ENCODE measurements at regions not wholly inside any gene's neighbourhood (a gene's known extent, or its start where the extent isn't known, plus 50 kb on each side); places are given as distances from the start of the nearest gene placed in this dataset.

GRCh38 chr20:52542131-52542530, 350.6 kb upstream of the ZFP64 start:
- no peak for DNase-seq

DNA sequence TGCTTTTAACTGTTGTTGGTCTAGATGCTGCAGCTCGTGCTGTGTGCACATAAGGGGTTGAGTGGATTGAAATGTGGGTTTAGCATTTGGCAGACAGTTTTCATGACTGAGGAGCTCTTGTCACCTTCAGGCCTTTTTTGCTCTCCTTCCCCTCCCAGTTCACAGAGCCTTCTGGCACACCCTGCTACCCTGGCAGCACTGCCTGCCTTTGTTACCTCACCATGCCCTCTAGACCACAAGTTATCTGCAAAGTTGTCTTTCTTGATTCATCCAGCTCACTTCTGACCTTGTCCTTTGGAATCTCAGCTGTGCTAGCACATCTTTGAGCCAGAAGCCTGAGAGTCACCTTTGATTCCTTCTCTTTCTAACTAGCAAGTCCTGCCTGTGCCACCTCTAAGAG, 348.9 kb upstream of the ZFP64 start:
- DNase-seq, result no peak

DNA sequence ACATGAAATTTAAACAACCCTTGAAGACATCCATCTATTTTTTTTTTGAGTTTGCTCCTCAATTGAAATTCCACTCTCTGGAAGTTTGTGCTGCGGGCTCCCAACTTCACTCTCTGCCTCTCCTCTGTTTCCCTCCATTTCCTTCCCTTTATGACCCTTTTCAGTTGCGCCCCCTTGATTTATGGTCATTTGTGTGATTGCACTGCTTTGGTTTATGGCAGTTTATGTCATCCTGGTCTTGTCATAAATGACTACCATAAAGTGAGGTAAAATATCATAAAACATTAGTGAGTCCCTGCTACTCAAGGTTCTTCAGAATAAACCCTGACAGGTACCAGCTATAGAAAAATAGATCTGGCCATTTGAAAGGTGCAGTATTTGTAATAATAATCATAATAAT, 348.3 kb upstream of the ZFP64 start:
- DNase-seq, result no peak

DNA sequence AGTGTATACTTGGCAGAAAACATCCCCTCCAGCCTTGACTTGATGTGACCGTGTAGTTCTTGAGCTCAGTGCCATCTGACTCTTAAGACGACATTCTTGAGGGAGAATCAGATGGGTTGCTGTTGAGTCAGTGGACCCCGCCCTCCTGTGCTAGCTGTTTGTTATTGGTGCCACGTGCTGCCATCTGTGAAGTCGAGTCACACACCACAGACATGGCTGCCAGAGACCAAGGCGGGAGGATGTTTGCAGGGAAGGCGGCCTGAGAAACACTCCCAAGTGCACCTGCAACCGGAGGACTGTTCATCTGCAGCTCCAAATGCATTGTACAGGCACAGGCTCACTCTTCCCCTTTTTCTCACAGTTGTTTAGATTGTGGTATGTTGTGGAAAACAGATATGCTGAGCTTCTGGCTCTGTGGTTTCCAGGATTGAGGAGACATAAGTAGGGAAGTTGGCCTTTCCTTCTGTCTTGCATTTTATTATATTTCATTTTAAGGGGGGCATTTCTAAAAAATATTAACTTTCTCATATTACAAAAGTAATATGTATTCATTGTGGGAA, 345.3 kb upstream of the ZFP64 start:
- DNase-seq, result no peak

DNA sequence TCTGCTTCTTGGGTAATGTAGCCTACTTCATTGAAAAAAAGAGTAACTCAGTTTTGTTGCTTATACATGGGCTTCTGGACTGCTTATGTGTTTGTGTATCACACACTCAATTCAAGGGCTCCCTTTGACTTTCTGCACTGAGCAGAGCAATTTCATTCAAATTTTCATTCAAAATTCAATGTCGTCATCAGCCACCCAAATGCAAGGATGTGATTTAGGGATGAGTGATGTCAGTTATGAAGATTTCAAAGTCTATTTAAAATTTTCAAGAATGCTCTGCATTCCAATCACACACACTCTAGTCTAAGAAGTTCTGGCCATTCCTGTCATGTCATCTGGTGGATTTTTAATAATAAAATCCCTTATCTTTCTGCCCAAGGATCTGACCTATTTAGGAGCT, 344.5 kb upstream of the ZFP64 start:
- no peak for DNase-seq

- no peak for DNase-seq
Observed at GRCh38 chr20:52534616-52535015, 343.0 kb upstream of the ZFP64 start.

DNA sequence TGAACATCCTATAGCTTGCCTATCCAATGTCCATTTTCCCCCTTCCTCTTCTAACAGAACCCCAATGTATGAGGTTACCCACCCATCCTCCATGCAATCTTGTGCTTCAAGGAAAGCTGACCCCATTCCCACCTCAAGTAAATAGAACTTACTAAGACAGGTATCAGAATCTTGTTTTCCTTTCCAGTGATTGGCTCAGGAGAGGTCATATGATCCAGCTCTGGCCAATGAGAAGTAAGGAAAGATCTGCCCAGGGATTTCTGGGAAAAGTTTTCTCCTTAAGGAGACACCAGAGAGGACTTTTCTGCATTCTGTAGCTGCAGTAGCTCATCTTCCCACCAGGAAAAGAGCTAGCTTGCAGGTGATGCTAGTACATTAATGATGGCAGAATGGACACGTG, 341.8 kb upstream of the ZFP64 start:
- no peak for DNase-seq

DNA sequence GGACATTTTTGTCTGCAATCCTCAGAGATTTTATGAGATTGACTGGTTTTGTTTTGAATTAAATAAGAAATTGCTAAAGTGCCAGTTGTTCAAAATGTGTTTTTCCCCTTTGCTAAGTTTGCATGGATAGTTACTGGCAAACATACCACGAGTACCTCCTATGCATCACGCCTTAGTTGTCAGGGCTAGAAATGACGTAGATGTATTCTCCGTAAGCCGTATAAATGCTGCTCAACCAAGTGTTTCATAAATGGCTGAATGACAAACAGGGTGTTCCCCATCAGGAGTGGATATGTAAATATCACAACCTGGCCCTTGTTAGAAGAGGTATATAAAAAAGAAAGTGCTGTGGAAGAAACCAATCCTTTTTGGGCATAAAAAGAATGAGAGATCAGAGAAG, 341.1 kb upstream of the ZFP64 start:
- DNase-seq, result no peak

GRCh38 chr20:52530571-52530970, 339.0 kb upstream of the ZFP64 start:
- no peak for DNase-seq

DNA sequence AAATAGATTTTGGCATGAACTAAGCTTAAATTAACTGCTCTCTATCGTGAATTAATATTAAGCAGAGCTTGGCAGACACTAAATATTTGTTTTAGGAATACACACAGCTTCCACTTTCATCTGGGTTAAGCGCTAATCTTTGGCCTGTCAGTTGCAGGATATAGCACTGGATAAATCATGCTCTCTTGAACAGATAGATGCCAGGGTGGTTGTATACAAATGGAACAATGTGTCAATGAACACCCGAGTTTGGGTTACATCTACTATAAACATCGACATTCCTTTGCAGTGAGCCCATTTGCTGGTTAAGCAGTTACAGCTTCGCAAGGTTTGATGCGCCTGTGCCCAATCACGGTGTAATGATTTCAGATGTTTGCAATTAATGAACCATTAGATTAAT, 338.2 kb upstream of the ZFP64 start:
- DNase-seq, result no peak

DNA sequence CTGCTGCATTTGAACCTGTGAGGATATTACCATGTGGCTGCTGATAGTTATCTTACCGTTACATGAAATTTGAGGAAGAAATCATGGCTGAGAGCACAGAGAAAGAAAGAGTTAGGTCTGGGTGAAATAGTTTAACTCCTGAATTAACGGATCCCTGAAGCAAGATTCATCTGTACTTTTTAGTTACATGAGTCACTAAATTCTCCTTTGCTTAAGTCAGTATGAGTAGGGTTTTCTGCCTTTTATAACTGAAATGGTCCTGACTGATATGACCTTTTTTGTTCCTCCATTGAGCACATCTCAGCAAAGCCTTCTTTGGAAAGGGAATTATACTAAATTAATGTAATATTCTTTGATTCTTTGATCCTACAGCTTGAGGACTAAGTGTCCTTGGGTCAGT, 333.3 kb upstream of the ZFP64 start:
- no peak for DNase-seq

GRCh38 chr20:52518735-52519134, 327.2 kb upstream of the ZFP64 start:
- DNase-seq, result no peak

- DNase-seq, result no peak
Observed at GRCh38 chr20:52515877-52516276, 324.3 kb upstream of the ZFP64 start.

DNA sequence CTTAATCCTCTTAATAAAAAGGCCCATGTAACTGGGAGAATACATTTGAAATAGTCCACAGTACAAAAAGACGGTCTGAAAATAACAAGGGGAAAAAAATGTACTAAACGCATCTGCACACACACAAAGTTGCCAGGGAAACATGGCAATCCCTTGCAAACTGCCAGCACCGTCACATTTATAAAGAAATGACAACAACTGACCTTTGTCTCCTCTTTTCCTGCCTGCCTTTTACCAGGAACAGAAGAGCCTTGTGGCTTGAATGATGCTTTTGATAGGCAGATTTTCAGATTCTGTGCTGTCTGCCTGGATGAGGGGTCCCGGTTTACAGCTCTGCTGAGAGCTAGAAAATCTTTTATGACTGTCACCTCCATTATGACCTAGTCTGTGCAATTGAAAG, 308.6 kb upstream of the ZFP64 start:
- no peak for DNase-seq

DNA sequence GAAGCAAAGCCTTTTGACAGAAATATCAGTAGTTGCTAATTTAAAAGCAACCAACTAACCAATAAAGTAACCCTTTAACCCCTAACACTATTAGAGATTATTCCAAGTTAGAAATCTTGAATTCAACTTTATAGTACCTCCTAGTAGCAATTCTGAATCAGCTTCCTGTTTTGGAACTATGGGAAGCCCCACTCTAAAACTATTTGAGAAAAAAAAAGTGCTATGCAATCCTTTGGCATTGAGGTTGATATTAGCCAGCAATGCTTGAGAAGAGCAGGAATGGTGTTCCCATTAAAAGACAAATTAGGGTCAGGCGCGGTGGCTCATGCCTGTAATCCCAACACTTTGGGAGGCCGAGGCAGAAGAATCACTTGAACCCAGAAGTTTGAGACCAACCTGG, 306.2 kb upstream of the ZFP64 start:
- DNase-seq, result no peak

GRCh38 chr20:52496191-52496590, 304.6 kb upstream of the ZFP64 start:
- no peak for DNase-seq

DNA sequence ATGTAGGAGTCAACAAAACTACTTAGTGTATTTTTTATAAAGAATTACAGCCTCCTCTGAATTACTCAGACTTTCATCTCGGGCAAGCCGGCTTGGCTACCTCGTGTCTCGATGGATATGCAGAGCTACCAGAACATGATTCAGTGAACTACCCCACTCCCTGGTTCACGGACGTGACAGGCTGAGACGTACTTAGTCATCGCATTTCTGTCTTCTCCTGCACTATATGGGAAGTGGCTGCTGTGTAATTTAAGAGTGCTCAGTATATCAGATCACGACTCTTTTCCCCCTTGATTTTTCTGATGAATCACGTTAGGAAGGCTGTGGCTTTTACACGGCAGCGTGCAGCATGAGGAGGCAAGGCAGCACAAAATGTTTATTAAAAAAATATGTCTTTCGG, 302.7 kb upstream of the ZFP64 start:
- DNase-seq, result peak in 1 of 5 experiments; percentile 11

- DNase-seq, result no peak
Observed at GRCh38 chr20:52493171-52493721, 301.7 kb upstream of the ZFP64 start.

- no peak for DNase-seq
Observed at GRCh38 chr20:52490711-52491430, 299.3 kb upstream of the ZFP64 start.

- no peak for DNase-seq
Observed at GRCh38 chr20:52484438-52484837, 292.9 kb upstream of the ZFP64 start.

- DNase-seq, result no peak
Observed at GRCh38 chr20:52483382-52483781, 291.8 kb upstream of the ZFP64 start.

GRCh38 chr20:52482044-52482443, 290.5 kb upstream of the ZFP64 start:
- no peak for DNase-seq

DNA sequence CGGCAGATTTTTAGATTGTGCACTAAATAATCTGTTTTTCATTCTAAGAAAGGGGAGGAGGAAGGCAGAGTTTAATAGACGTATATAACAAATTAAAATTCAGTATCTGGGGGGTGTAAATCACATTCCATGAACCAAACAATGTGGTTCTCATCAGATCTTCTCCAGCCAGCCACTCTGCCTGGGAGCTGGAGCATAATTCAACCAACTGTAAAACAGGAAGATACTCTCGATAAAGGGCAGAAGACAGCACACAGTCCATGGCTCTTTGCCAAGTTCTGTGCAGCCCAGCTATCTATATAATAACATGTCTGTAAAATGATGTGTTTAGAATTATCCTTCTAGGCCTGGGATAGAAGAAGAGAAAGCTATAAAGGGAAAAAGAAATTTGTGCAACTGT, 289.9 kb upstream of the ZFP64 start:
- no peak for DNase-seq

DNA sequence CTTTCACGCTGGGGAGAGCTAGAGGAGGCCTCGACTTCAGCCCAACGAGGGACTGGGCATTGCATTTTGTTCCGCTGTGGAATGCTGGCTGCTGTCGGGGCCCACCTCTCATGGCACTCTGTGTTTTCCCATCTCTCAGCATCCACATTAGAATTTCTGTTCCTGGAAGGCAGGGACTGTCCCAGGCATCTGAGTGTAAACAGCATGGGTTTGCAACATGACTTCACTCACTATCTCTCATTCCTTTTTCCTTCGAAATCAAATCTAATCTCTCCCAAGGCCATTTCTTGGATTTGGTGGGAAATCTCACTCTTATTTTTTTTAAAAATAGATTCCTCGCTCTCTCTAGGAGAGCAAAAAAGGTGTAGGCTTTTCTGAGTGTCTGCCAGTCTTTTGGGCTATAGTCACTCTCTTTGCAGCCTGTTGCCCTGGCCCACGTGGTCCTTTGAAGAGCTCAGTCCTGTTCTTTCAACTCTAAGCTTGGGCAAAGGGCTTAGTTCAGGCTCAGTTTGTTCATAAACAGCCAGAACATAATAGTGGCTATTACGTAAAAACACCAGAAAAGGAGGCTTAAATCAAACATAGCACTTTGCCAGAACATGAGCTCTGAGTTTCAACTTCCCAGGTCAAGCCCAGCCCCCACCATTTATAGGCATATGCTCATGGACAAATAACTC, 284.6 kb upstream of the ZFP64 start:
- DNase-seq, result no peak

Measured in T-helper 2 cell (primary cell).